ENCODE measurements at regions not wholly inside any gene's neighbourhood (a gene's known extent, or its start where the extent isn't known, plus 50 kb on each side); places are given as distances from the start of the nearest gene placed in this dataset.

GRCh38 chr2:6036211-6036610 is 344.0 kb downstream of the SOX11 start:
- no peaks in the 10 kb centered on the region for H3K4me1 Mint-ChIP-seq (ENCODE audit: low read depth)
- no peak overlapping the region for H3K4me3 Mint-ChIP-seq (ENCODE audit: unreplicated experiment)
- no peak overlapping the region for H3K27ac Mint-ChIP-seq (ENCODE audit: unreplicated experiment)
- DNase-seq (ENCODE audit: low spot score) = no peak
- no peaks in the 10 kb centered on the region for H3K9me3 Mint-ChIP-seq (ENCODE audit: low read depth)
- TF ChIP-seq CTCF (IDR thresholded peaks at IDR 0.05) = no peak
- no peaks in the 10 kb centered on the region for H3K36me3 Mint-ChIP-seq (ENCODE audit: low read depth)
- peaks cover 7% of the 10 kb centered on the region for H3K27me3 Mint-ChIP-seq (ENCODE audit: low read depth)

- Mint-ChIP-seq H3K4me3 (ENCODE audit: unreplicated experiment) (no peak overlapping the region), H3K27ac (ENCODE audit: unreplicated experiment) (no peak overlapping the region), H3K27me3 (ENCODE audit: low read depth) (no peaks in the 10 kb centered on the region), H3K4me1 (ENCODE audit: low read depth) (no peaks in the 10 kb centered on the region), H3K9me3 (ENCODE audit: low read depth) (peaks cover 24% of the 10 kb centered on the region), H3K36me3 (ENCODE audit: low read depth) (peaks cover 3% of the 10 kb centered on the region)
- TF ChIP-seq CTCF (IDR thresholded peaks at IDR 0.05) = no peak
- no peak for DNase-seq (ENCODE audit: low spot score)
Measured at GRCh38 chr2:6043238-6043637, 351.1 kb downstream of the SOX11 start.

GRCh38 chr2:6052649-6053048 is 360.5 kb downstream of the SOX11 start:
- TF ChIP-seq CTCF (IDR thresholded peaks at IDR 0.05) = no peak
- DNase-seq (ENCODE audit: low spot score) = no peak
- H3K4me3 Mint-ChIP-seq (ENCODE audit: unreplicated experiment) = no peak overlapping the region
- no peak overlapping the region for H3K27ac Mint-ChIP-seq (ENCODE audit: unreplicated experiment)
- peaks cover 7% of the 10 kb centered on the region for H3K36me3 Mint-ChIP-seq (ENCODE audit: low read depth)
- no peaks in the 10 kb centered on the region for H3K4me1 Mint-ChIP-seq (ENCODE audit: low read depth)
- peaks cover 21% of the 10 kb centered on the region for H3K9me3 Mint-ChIP-seq (ENCODE audit: low read depth)
- peaks cover 6% of the 10 kb centered on the region for H3K27me3 Mint-ChIP-seq (ENCODE audit: low read depth)

GRCh38 chr2:6053743-6054142 is 361.6 kb downstream of the SOX11 start:
- Mint-ChIP-seq H3K36me3 (ENCODE audit: low read depth) (peaks cover 5% of the 10 kb centered on the region), H3K9me3 (ENCODE audit: low read depth) (peaks cover 15% of the 10 kb centered on the region), H3K27me3 (ENCODE audit: low read depth) (peaks cover 6% of the 10 kb centered on the region), H3K4me1 (ENCODE audit: low read depth) (no peaks in the 10 kb centered on the region), H3K27ac (ENCODE audit: unreplicated experiment) (no peak overlapping the region), H3K4me3 (ENCODE audit: unreplicated experiment) (no peak overlapping the region)
- TF ChIP-seq CTCF (IDR thresholded peaks at IDR 0.05) = no peak
- no peak for DNase-seq (ENCODE audit: low spot score)

- Mint-ChIP-seq H3K9me3 (ENCODE audit: low read depth) (peaks cover 14% of the 10 kb centered on the region), H3K27me3 (ENCODE audit: low read depth) (peaks cover 6% of the 10 kb centered on the region), H3K27ac (ENCODE audit: unreplicated experiment) (no peak overlapping the region), H3K4me3 (ENCODE audit: unreplicated experiment) (no peak overlapping the region), H3K36me3 (ENCODE audit: low read depth) (peaks cover 5% of the 10 kb centered on the region), H3K4me1 (ENCODE audit: low read depth) (no peaks in the 10 kb centered on the region)
- TF ChIP-seq CTCF (IDR thresholded peaks at IDR 0.05) = no peak
- DNase-seq (ENCODE audit: low spot score) = no peak
Measured at GRCh38 chr2:6054161-6054671, 362.0 kb downstream of the SOX11 start.

All from chondrocyte (in vitro differentiated cells).